ENCODE measurements at regions not wholly inside any gene's neighbourhood (a gene's known extent, or its start where the extent isn't known, plus 50 kb on each side); places are given as distances from the start of the nearest gene placed in this dataset.

DNA sequence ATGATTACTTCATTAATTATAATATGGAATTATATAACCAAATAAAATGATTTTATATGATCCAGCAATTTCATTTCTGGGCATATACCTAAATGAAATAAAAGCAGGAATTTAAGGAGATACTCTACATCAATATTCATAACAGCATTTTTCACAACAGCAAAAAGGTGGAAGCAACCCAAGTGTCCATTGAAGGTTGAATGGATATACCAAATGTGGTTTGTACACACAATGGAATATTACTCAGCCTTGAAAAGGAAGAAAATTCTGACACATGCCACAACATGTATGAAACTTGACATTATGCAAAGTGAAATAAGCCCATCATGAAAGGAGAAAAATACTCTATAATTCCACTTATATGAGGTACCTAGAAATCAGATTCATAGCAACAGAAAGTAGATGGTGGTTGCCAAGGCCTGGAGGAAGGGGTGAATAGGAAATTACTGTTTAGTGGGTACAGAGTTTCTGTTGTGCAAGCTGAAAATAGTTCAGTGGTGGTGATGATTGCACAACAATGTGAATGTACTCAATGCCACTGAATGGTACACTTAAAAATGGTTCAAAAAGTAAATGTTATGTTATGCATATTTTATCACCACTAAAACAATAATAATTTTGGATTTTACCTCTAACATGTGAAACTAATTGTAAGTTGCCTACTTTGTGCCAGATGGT lies 471.5 kb downstream of the SPRY1 start:
- TF ChIP-seq, protein P1, sequence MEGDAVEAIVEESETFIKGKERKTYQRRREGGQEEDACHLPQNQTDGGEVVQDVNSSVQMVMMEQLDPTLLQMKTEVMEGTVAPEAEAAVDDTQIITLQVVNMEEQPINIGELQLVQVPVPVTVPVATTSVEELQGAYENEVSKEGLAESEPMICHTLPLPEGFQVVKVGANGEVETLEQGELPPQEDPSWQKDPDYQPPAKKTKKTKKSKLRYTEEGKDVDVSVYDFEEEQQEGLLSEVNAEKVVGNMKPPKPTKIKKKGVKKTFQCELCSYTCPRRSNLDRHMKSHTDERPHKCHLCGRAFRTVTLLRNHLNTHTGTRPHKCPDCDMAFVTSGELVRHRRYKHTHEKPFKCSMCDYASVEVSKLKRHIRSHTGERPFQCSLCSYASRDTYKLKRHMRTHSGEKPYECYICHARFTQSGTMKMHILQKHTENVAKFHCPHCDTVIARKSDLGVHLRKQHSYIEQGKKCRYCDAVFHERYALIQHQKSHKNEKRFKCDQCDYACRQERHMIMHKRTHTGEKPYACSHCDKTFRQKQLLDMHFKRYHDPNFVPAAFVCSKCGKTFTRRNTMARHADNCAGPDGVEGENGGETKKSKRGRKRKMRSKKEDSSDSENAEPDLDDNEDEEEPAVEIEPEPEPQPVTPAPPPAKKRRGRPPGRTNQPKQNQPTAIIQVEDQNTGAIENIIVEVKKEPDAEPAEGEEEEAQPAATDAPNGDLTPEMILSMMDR (IDR thresholded peaks at IDR 0.05; ENCODE audit: insufficient read depth, low read depth, low read length) = no peak
- TF ChIP-seq EZH2 (IDR thresholded peaks at IDR 0.05; ENCODE audit: insufficient read depth, low read length) = no peak
